HG03175 (cell line): ENCODE measurements at regions not wholly inside any gene's neighbourhood (a gene's known extent, or its start where the extent isn't known, plus 50 kb on each side); places are given as distances from the start of the nearest gene placed in this dataset.
"Not testable (repeated sequence)": the region's sequence is repeated elsewhere in the genome, so short reads cannot be mapped to it uniquely, and the experiment has no call there.

ENCODE experiments used
- ATAC-seq: cut with Tn5 transposase; IDR thresholded peaks from one replicate; pipeline ENCODE4 v1.9.1; 2021; ENCODE audit warnings: mild to moderate bottlenecking, moderate library complexity; ENCODE audit not compliant: unreplicated experiment

DNA sequence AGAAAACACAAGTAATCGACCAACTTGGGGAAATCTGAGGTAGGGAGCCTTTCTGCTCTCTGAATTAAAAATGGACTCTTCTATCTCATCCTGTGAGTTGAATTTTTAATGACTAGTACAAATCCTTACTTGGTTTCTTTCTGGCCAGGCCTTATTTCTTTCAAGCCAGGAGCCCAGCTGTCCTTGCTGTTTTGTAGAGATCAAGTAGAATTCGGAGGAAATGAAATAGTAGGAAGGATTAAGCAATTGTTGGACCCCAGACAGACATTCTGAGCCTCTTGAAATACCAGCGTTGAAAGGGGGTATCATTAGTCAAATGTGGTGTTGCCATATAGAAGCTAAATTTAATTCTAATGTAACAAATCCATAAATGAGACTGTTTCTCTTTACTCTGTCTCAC lies 53.7 kb upstream of the SMIM15 start:
- no peak for ATAC-seq

GRCh38 chr5:61216741-61217140 lies 54.5 kb upstream of the SMIM15 start:
- no peak for ATAC-seq

- no peak for ATAC-seq
Observed at GRCh38 chr5:61217214-61217613, 54.9 kb upstream of the SMIM15 start.

- ATAC-seq, result no peak
Observed at GRCh38 chr5:61228229-61228628, 66.0 kb upstream of the SMIM15 start.

GRCh38 chr5:61228691-61229280 lies 66.5 kb upstream of the SMIM15 start:
- ATAC-seq, result peak; percentile 65

GRCh38 chr5:61229416-61229815 lies 67.1 kb upstream of the SMIM15 start:
- peak; percentile 14 for ATAC-seq

GRCh38 chr5:61230492-61230891 lies 68.2 kb upstream of the SMIM15 start:
- no peak for ATAC-seq

- ATAC-seq, result no peak
Observed at GRCh38 chr5:61231813-61232212, 69.5 kb upstream of the SMIM15 start.

- ATAC-seq, result no peak
Observed at GRCh38 chr5:61232490-61233050, 70.3 kb upstream of the SMIM15 start.

GRCh38 chr5:61234019-61234418 lies 71.8 kb upstream of the SMIM15 start:
- no peak for ATAC-seq

DNA sequence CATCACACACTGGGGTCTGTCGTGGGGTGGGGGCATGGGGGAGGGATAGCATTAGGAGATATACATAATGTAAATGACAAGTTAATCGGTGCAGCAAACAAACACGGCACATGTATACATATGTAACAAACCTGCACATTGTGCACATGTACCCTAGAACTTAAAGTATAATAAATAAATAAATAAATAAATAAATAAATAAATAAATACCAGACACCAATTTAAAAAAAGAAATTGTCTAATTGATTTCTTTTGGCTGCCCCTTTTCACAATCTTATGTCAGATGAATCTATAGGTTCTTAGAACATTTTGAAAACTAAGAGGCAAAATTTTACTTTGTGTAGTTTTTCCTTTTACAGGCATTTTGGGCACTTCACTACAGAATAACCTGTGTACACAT lies 74.4 kb upstream of the SMIM15 start:
- not testable (repeated sequence) for ATAC-seq

GRCh38 chr5:61245486-61245885 lies 83.2 kb upstream of the SMIM15 start:
- ATAC-seq, result no peak

DNA sequence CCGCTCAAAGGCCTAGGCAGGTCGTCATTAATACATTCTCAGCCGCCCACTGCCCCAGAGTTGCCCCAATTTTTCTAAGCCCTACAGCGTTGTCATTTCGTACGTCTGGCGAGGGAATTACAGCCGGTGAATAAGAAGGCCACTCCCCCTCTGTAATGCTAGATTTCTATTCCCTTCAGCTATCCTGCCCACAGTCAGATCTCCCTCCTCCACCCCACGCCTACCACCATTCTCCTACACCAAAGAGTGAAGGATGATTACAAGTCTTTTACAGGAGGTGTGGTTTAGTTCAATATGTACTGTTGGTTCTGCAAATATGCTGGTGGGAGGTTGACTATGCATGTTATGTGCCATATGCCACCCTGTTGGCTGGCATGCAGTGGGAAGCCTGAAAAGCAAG lies 83.7 kb upstream of the SMIM15 start:
- ATAC-seq, result no peak

DNA sequence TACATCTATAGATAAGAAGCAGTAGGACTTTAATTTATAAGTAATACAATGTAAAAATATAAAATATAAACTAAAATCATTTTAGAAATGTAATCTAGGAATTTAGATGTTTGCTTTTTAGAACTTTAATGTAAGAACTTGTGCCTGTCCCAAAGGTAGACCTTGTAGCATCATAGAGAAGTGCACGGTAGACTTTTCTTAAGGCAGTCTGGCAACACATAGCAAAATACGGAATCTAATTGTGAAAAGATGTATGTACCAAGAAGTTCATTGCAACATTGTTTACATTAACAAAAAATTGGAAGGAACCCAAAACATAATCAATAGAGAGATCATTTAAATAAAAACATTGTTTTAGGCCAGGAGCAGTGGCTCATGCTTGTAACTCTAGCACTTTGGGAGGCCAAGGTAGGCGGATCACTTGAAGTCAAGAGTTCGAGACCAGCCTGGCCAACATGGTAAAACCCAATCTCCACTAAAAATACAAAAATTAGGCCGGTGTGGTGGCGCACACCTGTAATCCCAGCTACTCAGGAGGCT lies 84.6 kb upstream of the SMIM15 start:
- no peak for ATAC-seq

GRCh38 chr5:61251874-61252642 lies 80.0 kb upstream of the ZSWIM6 start:
- ATAC-seq, result no peak

DNA sequence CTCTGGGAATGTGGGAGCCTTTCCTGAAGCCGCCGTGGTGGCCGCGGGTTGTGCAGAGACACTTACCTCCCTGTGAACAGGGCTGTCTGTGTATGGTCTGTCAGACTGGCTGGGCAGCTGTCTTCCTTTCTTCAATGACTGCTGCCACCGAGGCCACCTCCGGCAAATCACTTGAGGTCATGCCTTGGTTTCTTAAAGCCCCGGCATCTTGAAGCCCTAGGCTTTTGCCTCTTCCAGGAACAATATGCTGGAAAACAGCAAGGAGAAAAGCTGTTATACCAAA lies 79.5 kb upstream of the ZSWIM6 start:
- no peak for ATAC-seq

DNA sequence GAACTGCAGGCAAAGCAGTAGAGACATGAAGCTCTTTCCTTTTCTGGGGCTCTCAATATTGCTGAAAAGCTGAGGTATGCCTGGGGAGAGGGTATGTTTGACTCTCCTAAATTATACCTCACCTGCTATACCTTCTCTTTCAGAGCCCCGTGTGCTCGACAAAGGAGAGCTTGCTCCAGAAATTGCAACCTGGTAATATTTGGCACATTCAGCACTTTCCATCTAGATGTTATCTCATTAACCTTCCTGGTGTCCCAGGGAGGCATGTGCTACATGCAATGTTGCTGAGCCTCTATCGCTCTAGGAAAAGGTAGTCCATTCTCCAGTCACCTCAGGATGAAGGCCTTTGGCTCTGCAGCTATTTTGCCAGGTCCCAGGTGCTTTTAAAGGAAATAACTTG lies 78.5 kb upstream of the ZSWIM6 start:
- no peak for ATAC-seq

GRCh38 chr5:61254969-61255555 lies 77.0 kb upstream of the ZSWIM6 start:
- no peak for ATAC-seq

- no peak for ATAC-seq
Observed at GRCh38 chr5:61256474-61256873, 75.6 kb upstream of the ZSWIM6 start.

DNA sequence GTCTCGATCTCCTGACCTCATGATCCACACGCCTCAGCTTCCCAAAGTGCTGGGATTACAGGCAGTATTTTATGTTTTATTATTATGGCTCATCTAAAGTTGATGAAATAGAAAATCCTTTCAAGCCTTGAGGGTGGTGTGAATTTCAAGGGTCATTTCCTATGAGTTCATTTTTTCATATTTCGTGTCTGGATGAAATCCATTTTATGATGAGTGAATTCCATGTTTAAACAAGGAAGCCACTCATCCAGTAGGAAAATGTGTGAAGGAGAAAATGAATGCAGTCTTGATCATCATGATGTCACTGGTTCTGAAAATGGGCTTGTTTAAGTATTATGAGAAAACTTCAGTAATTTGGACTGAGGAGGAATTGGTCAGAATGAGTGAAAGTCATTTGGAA lies 74.6 kb upstream of the ZSWIM6 start:
- ATAC-seq, result no peak

DNA sequence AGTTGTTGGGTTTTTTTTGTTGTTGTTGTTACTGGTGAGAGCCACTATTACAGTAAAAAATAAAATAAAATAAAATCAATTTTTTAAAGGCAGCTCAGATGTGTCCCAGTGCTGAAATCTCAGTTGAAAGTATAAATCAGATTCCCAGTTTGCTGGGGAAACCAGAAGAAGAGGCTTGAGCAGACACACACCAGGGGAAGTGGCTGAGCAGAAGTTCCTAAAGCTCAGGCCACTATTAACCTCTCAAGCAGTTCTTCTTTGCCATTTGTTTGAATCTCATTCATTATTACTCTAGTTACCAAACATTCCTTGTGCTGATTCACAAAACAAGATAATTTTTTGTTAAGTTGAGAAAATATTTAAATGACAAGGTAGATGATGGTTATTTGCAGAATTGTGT lies 70.9 kb upstream of the ZSWIM6 start:
- ATAC-seq, result no peak

- no peak for ATAC-seq
Observed at GRCh38 chr5:61262080-61262479, 70.0 kb upstream of the ZSWIM6 start.
